NCI-H1436 (cell line): ENCODE measurements at regions not wholly inside any gene's neighbourhood (a gene's known extent, or its start where the extent isn't known, plus 50 kb on each side); places are given as distances from the start of the nearest gene placed in this dataset.

ENCODE experiments used
- DNase-seq: peaks from one replicate; lab custom pipeline; 2025; lab: John Stamatoyannopoulos, UW

- DNase-seq = no peak
Measured at GRCh38 chr13:104766319-104766718, 1700.1 kb upstream of the SLC10A2 start.

- no peak for DNase-seq
Measured at GRCh38 chr13:104764600-104764999, 1698.4 kb upstream of the SLC10A2 start.

DNA sequence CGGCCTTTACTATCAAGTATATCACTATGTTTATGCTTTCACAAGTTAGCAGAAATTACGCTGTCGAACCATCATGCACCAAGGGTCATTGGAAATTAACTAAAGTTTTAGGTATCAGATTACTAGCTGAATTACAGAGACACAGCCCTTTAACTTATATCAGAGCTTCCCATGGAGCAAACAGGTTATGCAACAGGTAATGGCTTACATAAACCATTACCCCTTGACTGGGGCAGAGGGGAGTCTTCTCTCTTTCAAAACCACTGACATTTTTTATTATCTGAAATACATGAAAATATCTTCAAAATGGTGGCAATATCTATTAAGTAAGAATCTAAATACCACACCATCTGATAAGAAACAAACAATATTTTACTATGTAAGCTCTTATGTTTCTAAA, 1692.9 kb upstream of the SLC10A2 start:
- DNase-seq = no peak

DNA sequence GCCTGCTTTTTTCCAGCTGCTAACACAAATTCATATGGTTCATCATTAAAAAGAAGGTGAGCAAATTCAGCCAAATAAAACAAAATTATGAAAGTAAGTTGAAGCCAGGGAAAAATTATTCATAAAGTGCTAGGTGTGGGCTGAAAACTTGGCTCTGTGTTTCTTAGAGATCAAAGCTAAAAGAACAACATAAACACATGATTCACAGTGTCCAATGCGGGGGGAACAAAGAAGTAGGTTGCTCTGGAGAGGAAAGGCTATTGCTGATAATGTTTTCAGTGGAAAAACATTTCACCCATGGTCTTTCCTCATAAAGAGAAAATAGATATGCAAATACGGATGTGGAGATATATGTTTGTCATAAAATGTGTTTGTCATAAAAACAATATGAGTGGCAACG, 1691.5 kb upstream of the SLC10A2 start:
- DNase-seq = no peak

- DNase-seq = no peak
Measured at GRCh38 chr13:104750377-104750776, 1684.2 kb upstream of the SLC10A2 start.

GRCh38 chr13:104740641-104741222, 1674.5 kb upstream of the SLC10A2 start:
- no peak for DNase-seq

DNA sequence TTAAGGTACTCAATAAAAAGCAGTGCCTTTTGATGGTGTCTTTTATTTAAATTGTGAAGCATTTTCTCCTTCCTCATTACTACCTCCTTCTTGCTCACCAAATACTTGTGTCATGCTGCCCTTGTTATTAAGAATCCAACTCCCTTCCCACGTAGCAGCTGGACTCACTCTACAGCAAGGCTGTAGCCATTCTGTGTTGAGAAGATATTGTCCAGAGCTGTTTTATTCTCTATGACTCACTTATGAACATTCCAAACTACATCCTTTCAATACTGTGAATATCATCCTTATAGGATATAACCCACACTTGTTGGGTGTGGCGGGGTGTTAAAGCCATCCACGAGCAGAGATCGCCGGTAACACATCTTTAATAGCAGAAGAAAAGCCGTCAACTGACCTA, 1671.5 kb upstream of the SLC10A2 start:
- no peak for DNase-seq

DNA sequence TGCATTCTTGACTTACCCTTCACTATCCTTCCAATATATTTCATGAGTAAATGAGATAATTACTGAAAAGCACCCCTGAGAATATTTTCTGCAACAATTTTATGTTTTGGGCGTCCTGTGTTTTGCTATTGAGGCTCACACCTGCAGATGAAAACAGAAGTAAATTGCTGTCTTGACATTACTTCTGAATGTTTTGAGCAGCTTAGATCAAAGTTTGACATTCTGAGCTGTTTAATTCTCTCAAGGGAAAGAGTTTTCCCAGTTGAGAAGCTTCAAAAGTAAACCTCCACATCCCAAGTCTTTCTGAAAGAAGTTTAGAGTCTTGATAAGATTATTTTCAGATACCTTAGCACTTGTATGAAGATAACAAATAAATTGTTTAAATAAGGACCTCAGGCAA, 1667.2 kb upstream of the SLC10A2 start:
- no peak for DNase-seq

GRCh38 chr13:104715111-104715510, 1648.9 kb upstream of the SLC10A2 start:
- DNase-seq = no peak

GRCh38 chr13:104705031-104705750, 1639.0 kb upstream of the SLC10A2 start:
- no peak for DNase-seq

DNA sequence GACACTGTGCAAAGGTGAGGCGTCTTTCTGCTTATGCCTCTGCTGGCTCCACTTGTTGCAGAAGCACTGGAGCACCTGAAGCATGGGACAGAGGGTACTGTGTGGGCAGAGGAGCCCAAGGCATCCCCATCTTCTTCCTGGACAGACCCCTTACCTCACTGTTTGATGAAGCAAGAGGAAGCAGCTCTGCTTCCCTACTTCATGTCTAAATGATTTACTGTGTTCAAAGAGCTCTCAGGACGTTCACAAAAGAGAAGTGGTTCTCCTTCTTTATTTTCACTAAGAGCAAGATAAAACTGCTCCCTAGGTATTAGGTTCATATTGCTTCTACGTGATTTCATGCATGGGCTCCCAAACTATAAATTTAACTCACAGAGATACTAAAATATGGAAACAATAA, 1635.4 kb upstream of the SLC10A2 start:
- peak; percentile 8 for DNase-seq

DNA sequence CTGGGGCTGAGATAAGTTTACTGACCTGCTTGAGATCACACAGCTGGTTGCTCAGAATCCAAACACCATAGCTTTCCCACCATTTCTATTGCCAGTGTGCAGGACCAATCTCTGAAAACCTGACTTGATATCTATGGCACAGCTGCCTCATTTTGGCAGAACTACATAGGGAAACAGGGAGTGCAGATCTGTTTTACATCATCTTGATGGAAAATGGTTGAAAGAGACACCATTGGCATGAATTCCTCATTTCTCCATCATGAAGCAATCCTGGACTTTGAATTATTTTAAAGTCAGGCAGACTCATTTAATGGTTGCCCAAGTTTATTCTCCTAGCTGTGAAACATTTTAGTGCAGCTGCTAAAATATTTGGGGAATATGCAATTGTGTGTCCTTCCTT, 1628.2 kb upstream of the SLC10A2 start:
- DNase-seq = no peak

- no peak for DNase-seq
Measured at GRCh38 chr13:104693126-104693525, 1626.9 kb upstream of the SLC10A2 start.

DNA sequence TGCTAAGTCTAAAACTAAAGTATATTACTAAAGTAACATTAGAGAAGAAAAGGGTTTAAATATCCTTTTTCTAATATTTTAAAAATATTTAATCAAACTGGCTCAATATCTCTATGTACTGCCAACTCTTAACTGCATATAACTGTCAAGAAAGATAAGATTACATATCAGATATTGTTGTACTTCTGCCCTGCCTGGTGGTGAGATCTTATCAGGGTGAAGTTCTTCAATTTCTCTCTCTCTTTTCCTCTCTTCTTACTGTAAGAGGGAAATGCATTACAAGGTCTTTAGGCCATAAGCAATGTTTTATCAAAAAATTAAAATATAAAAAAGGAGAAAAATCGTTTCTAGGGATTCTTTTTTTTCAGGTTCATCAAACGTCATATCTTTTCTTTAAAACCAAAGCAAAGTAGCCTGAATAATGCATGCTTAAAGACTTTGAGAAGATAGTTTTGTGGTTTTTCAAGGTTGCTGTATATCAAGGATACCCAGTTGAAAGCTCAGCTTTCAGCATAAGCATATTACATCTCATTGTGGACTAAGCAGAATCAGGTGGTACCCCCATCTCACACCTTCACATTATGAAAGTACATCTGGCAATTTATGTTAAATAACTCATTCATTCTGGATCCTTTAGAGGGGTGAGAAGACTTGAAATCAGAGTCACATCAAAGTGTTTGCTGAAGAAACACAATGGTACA, 1625.7 kb upstream of the SLC10A2 start:
- DNase-seq = no peak

- DNase-seq = no peak
Measured at GRCh38 chr13:104686484-104686883, 1620.3 kb upstream of the SLC10A2 start.

- no peak for DNase-seq
Measured at GRCh38 chr13:104683789-104684188, 1617.6 kb upstream of the SLC10A2 start.

- DNase-seq = no peak
Measured at GRCh38 chr13:104678161-104678560, 1611.9 kb upstream of the SLC10A2 start.

GRCh38 chr13:104671901-104672300, 1605.7 kb upstream of the SLC10A2 start:
- DNase-seq = no peak

- DNase-seq = no peak
Measured at GRCh38 chr13:104657196-104657595, 1591.0 kb upstream of the SLC10A2 start.

DNA sequence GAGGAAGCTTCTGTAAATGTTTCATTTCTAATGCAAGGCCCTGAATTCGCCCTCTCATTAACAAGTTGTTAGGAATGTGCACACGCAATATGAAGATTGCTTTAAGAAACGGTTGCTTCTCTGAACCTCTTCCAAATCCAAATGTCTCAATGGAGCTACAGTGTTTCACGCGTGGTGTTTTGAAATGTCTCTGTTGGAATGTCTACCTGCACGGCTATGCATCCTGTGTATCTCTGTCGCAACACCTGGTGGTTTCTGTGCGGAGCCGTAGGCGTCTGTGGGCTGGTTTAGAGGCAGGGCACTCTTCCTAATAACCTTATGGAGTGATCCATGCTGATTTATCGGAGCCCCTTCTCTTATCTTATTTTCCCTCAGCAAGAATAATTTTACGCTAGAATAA, 1584.2 kb upstream of the SLC10A2 start:
- DNase-seq = no peak

DNA sequence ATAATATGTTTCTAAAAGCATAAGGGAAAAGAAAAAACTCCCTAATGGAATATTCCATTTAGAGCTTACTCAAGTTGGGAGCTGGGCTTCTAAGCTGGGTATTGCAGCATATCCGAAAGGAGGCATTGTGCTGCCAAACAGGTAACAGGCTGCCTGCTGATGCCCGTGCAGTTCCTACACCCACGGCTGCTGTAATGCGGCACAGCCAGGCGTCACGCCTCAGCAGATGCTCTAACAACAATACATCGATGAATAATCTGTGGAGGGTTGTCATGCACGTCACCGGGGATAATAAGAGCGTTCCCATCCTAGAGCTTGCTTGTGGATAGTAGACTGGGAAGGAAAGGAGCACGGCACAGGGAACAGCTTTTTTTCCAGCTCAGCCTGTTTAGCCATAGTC, 1582.1 kb upstream of the SLC10A2 start:
- DNase-seq = no peak

- DNase-seq = no peak
Measured at GRCh38 chr13:104645786-104646185, 1579.6 kb upstream of the SLC10A2 start.

- DNase-seq = no peak
Measured at GRCh38 chr13:104641309-104641708, 1575.1 kb upstream of the SLC10A2 start.
